Peyer's patch (tissue), 4 donors: ENCODE measurements at regions not wholly inside any gene's neighbourhood (a gene's known extent, or its start where the extent isn't known, plus 50 kb on each side); places are given as distances from the start of the nearest gene placed in this dataset.

Experiments
- CTCF ChIP-seq, 6 experiments: fragments of 450-650 bp in 4 of 6; fragments of 200-600 bp in 2 of 6; sonication (generic) in 1 of 6; IDR thresholded peaks; one replicate each; pipeline ENCODE4 v1.5.1; 2017 to 2019; ENCODE audit warnings: antibody characterized with exemption in 6 of 6, mild to moderate bottlenecking in 3 of 6, moderate library complexity in 1 of 6
- POLR2A ChIP-seq, 2 donors: fragments of 450-650 bp; IDR thresholded peaks; one replicate each; pipeline ENCODE4 v1.5.1; 2017; ENCODE audit warnings: antibody characterized with exemption in 2 of 2, mild to moderate bottlenecking in 2 of 2, moderate library complexity in 2 of 2

- TF ChIP-seq CTCF (IDR thresholded peaks at IDR 0.05), result no peak
- no peak for TF ChIP-seq POLR2A (IDR thresholded peaks at IDR 0.05)
Measured at GRCh38 chr7:114852293-114852692, 69.6 kb upstream of the MDFIC start.
